CD4-positive, alpha-beta T cell treated with Interleukin-17A for 1 hour (primary cell): ENCODE measurements at regions not wholly inside any gene's neighbourhood (a gene's known extent, or its start where the extent isn't known, plus 50 kb on each side); places are given as distances from the start of the nearest gene placed in this dataset.

Experiments used
- DNase-seq: peaks from one replicate; pipeline ENCODE4 v3.0.0-alpha.2; 2020

GRCh38 chr21:31564439-31564838, 95.1 kb upstream of the SOD1 start:
- no peak for DNase-seq

DNA sequence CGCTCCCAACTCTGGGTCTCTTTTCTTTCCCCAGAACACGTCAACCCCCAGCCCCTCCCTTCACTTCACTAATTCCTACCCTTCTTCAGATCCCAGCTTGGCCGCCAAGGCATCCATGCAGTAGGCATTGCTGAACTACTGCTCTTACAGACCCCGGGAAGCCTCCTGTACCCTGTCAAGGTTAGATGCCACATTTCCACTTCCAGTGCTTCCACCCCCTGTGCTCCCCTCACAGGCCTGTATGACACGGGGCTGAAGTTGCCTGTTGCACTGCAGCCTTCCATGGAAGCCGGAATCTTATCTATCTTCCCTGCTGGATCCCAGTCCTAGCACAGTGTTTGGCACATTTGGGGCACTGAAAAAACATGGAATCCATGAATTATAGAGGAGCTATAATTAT, 99.0 kb upstream of the SOD1 start:
- DNase-seq = no peak

GRCh38 chr21:31559368-31560119, 99.9 kb upstream of the SOD1 start:
- peak; percentile 92 for DNase-seq

- peak; percentile 92 for DNase-seq
Observed at GRCh38 chr21:31558962-31559367, 100.5 kb upstream of the SOD1 start.

DNA sequence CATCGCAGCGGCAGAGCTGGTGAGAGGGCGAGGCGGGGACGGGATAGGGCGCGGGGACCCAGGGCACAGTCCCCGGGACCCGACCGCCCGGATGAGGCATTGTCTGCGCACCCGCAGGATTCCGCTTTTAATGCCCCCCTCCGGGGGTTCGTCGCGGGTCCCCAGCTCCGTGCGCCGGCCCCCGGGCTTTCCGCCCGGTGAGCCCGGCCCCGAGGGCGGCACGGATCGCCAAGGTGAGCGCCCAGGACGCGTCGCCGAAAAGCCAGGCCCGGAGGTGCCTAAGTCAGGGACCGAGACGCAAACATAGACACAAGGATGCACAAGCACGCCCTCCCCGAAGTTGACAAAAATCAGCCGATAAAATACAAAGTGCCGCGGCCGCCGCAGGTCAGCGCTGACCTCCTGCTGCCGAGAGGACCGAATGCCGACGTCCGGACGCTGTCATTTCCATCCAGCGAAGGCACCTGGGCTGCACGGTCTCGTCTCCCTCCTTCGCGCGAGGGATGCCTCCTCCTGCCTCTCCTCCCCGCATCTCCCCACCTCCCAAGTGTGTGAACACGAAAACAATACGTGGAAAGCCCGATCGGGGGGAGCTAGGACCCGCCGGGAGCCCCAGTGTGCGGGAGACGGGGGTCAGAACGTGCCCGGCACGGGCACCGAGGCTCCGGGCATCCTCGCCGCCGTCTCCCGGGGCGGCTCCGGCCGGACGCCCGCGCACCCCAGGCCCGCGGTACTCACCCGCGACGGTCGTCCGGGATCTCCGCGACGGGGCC, 101.1 kb upstream of the SOD1 start:
- DNase-seq = peak; percentile 36

- DNase-seq = peak; percentile 7
Observed at GRCh38 chr21:31557421-31558188, 101.9 kb upstream of the SOD1 start.

DNA sequence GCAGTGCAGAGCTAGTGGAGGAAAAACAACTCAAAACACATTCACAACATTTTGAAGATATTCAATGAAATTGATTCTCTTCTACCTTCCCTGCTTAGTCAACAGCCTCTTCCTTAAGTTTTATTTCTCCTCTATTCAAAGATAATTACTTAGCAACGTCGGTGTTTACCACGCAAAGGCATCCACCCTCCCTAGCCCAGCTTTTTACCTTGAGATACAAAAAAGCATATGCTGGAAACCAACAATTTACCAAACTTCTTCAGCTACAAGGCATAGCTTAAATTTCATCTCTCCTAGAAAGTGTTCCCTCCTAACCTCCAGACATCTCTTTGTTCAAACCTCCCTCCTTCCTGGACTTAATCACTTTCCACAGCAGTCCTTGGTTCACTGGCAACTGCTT, 102.8 kb upstream of the SOD1 start:
- no peak for DNase-seq

DNA sequence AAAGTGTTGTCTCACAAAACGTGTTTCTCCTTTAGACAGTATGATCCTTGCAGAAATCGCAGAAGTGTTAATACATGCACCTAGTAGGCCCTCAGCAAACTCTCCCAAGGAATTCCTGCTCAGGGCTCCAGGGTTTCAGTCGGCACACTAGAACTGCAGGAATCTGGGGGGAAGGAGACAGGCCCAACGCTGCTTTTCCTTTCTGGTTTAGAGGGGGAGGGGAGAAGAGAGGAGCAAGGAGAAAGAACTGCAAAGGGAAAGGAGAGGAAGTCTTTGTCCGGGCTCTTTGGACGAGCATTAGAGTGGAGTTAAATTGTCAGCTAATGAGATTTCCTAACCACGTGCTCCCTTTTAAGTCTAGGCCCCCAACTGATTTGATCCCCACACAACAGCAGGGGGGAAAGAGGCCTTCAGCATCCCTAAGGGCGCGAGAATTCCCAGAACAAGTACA, 103.7 kb upstream of the SOD1 start:
- no peak for DNase-seq

- no peak for DNase-seq
Observed at GRCh38 chr21:31554511-31555022, 104.9 kb upstream of the SOD1 start.

- DNase-seq = no peak
Observed at GRCh38 chr21:31553926-31554325, 105.6 kb upstream of the SOD1 start.

DNA sequence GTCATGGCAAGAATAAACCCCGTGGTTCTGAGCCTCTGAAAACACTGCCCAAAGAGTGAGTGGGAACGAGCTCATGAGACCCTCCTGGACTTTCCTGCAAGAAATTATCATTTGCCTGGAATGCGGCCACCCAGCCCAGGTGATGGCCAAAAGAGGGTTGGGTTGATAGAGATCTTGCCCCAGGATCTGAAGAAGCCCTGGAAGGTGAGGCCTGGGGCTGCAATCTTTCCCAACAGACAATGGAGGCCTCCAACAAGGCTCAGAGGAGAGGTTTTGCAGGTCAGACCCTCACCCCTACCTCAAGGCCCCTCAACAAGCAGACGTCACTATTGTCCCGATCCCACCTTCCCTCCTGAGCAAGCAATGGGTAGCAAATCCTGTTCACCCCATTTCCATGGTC, 106.0 kb upstream of the SOD1 start:
- no peak for DNase-seq

DNA sequence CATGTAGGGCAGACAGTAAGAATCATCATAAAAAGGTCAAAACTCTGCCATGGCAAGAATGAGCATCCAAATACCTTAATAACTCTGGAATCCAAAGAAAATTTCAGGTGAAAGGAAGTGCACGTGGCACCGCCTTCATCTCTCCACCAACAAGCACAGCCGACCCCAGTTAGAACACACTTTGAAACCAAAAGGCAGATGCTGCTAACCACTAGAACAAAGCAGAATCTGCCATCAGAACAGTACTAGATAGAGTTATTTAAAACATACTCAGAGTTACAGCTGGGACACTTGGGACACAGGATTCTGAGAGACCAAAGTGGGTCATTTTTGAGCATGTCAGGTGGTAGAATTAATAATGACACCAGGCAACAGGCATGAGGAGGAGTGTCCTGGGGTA, 106.7 kb upstream of the SOD1 start:
- no peak for DNase-seq

DNA sequence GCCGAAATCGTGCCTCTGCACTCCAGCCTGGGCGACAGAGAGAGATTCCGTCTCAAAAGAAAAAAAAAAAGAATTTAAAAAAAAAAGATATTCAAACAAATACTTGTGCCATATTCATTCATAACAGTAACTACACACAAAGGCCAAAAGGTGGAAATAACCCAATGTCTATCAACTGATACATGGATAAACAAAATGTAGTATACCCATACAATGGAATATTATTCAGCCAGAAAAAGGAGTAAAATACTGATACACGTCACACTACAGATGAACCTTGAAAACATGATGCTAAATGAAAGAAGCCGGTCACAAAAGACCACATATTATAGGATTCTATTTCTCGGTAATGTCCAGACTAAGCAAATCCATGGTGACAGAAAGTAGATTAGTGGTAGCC, 109.4 kb upstream of the SOD1 start:
- DNase-seq = no peak

DNA sequence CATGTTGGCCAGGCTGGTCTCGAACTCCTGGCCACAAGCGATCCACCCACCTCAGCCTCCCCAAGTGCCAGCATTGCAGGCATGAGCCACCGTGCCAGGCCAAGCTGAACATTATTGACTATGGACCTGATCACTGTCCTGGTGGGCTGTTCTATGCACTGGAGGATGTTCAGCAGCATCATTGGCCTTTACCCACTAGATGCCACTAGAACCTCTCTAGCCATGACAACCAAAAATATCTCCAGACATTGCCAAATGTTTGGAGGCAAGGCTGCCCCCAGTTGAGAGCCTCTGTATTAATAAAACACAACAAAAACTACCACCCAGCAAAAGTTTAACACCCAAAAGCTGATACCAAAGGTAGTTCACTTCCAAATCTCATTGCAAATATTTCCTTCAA, 110.8 kb upstream of the SOD1 start:
- DNase-seq = no peak

GRCh38 chr21:31546443-31547170, 112.9 kb upstream of the SOD1 start:
- no peak for DNase-seq

DNA sequence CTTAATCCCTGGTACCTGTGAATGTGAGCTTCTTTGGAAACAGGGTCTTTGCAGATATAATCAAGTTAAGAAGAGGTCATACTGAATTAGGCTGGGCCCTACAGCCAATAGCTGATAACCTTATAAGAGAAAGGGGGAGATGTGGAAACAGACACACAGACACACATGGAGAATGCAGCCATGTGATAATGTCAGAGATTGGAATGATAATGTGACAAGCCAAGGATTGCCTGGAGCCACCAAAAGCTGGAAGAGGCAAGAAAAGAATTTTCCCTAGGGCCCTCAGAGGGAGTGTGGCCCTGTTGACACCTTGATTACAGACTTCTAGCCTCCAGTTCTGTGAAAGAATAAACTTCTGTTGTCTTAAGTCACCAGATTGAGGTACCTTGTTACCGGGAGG, 114.5 kb upstream of the SOD1 start:
- no peak for DNase-seq

GRCh38 chr21:31543191-31543590, 116.3 kb upstream of the SOD1 start:
- DNase-seq = no peak

DNA sequence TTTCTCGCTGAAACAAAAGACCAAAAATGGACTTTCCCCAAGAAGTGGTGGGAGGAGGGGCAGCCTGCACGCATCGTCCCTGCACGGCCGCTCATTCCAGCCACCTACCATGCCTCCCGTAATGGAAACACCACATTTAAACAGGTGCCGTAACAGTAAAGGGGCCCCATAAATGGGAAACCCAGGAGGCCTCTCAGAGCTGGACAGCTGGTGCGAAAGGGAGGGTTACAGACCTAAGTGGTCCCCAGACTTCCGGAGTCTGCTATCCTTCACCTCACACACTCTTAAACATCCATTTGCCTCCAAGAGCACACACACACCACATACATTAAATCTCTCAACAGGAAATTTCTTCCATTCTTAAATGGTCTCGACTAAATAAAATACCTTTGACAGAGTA, 120.7 kb upstream of the SOD1 start:
- no peak for DNase-seq

DNA sequence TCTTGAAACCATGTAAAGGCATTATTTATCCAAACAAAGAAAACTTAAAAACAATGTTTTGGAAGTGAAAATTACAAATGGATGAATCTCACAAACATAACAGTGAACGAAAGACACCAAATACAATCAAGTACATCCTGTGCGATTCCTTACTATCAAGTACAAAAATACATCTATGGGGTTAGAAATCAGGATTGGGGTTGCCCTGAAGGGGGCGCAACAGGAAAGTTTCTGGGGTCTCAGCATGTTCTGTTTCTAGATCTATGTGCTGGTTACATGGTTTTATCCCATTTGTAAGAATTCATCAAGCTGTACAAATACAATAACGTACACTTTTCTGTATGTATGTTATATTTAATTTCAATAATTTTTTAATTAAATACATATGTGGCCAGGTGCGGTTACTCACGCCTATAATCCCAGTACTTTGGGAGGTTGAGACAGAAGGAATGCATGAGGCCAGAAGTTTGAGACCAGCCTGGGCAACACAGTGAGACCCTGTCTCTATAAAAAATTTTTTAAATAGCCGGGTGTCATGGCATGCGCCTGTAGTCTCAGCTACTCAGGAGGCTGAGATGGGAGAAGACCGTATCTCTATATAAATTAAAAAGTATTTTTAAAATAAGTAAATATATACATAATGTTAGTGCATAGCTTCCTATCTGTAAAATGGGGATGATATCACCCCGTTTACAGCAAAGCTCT, 121.5 kb upstream of the SOD1 start:
- no peak for DNase-seq

- no peak for DNase-seq
Observed at GRCh38 chr21:31536138-31536537, 123.4 kb upstream of the SOD1 start.

DNA sequence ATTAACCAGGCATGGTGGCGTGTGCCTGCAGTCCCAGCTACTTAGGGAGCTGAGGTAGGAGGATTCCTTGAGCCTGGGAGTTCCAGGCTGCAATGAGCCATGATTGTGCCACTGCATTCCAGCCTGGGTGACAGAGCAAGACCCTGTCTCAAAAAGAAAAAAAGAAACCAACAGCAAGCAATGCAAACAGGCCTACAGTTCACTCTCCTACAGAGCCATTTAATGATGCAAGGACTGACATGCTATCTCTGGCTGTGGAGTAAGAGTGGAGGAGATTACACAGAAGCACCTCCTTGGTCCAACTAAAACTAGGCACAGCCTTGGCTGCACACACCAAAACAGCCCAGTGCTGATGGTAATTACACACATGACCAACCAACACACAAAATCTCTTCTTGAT, 127.5 kb upstream of the SOD1 start:
- no peak for DNase-seq
